SK-N-SH treated with all-trans-retinoic acid at 6 μM for 48 hours (cell line): ENCODE measurements at regions not wholly inside any gene's neighbourhood (a gene's known extent, or its start where the extent isn't known, plus 50 kb on each side); places are given as distances from the start of the nearest gene placed in this dataset.

ENCODE experiments used
- ARNTL ChIP-seq: fragments of 450-650 bp; formaldehyde crosslinking; IDR thresholded peaks from 2 replicates; pipeline ENCODE4 v1.5.0; 2020; ENCODE audit warnings: low read depth, mild to moderate bottlenecking, moderate library complexity, borderline replicate concordance
- CREB5 ChIP-seq: fragments of 250-450 bp; sonication (Bioruptor Pico); IDR thresholded peaks from 2 replicates; pipeline ENCODE4 v1.5.1; 2020; ENCODE audit warnings: low read depth, mild to moderate bottlenecking, moderate library complexity
- CSDC2 ChIP-seq: fragments of 250-450 bp; sonication (Bioruptor Pico); IDR thresholded peaks from 2 replicates; pipeline ENCODE4 v1.5.0; 2020; ENCODE audit warnings: mild to moderate bottlenecking, moderate library complexity
- PPARA ChIP-seq: fragments of 250-450 bp; sonication (Bioruptor Pico); IDR thresholded peaks from 2 replicates; pipeline ENCODE4 v1.5.0; 2020; ENCODE audit warnings: mild to moderate bottlenecking, borderline replicate concordance
- SNAI2 ChIP-seq: fragments of 250-450 bp; sonication (Bioruptor Pico); IDR thresholded peaks from 2 replicates; pipeline ENCODE4 v1.5.0; 2020; ENCODE audit warnings: mild to moderate bottlenecking, moderate library complexity
- TSHZ2 ChIP-seq: fragments of 250-450 bp; sonication (Bioruptor Pico); IDR thresholded peaks from 2 replicates; pipeline ENCODE4 v1.5.0; 2020; ENCODE audit warnings: mild to moderate bottlenecking, moderate library complexity
- ZFP3 ChIP-seq: fragments of 250-450 bp; sonication (Bioruptor Pico); IDR thresholded peaks from 2 replicates; pipeline ENCODE4 v1.5.0; 2020; ENCODE audit warnings: mild to moderate bottlenecking, moderate library complexity
- ZFP30 ChIP-seq: fragments of 450-650 bp; formaldehyde crosslinking; IDR thresholded peaks from 2 replicates; pipeline ENCODE4 v1.5.0; 2022; ENCODE audit warnings: mild to moderate bottlenecking, moderate library complexity
- ZNF70 ChIP-seq: fragments of 450-650 bp; formaldehyde crosslinking; IDR thresholded peaks from 2 replicates; pipeline ENCODE4 v1.5.0; 2020; ENCODE audit warnings: mild to moderate bottlenecking, moderate library complexity
- TF ChIP-seq, protein P1 (sequence below): fragments of 250-450 bp; sonication (Bioruptor Pico); IDR thresholded peaks from 2 replicates; pipeline ENCODE4 v1.5.1; 2021; ENCODE audit warnings: mild to moderate bottlenecking, moderate library complexity
- TF ChIP-seq, protein P2 (sequence below): fragments of 250-450 bp; sonication (Bioruptor Pico); IDR thresholded peaks from 2 replicates; pipeline ENCODE4 v1.8.0; 2020; ENCODE audit warnings: mild to moderate bottlenecking, moderate library complexity, borderline replicate concordance

- TF ChIP-seq SNAI2: no peak
- TF ChIP-seq, protein P1, sequence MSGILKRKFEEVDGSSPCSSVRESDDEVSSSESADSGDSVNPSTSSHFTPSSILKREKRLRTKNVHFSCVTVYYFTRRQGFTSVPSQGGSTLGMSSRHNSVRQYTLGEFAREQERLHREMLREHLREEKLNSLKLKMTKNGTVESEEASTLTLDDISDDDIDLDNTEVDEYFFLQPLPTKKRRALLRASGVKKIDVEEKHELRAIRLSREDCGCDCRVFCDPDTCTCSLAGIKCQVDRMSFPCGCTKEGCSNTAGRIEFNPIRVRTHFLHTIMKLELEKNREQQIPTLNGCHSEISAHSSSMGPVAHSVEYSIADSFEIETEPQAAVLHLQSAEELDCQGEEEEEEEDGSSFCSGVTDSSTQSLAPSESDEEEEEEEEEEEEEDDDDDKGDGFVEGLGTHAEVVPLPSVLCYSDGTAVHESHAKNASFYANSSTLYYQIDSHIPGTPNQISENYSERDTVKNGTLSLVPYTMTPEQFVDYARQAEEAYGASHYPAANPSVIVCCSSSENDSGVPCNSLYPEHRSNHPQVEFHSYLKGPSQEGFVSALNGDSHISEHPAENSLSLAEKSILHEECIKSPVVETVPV: no peak
- TF ChIP-seq TSHZ2 (CRISPR knock-in tag): no peak
- no peak for TF ChIP-seq ZFP3 (CRISPR knock-in tag)
- TF ChIP-seq ZFP30 (CRISPR knock-in tag): no peak
- TF ChIP-seq CSDC2 (CRISPR knock-in tag): no peak
- TF ChIP-seq, protein P2, sequence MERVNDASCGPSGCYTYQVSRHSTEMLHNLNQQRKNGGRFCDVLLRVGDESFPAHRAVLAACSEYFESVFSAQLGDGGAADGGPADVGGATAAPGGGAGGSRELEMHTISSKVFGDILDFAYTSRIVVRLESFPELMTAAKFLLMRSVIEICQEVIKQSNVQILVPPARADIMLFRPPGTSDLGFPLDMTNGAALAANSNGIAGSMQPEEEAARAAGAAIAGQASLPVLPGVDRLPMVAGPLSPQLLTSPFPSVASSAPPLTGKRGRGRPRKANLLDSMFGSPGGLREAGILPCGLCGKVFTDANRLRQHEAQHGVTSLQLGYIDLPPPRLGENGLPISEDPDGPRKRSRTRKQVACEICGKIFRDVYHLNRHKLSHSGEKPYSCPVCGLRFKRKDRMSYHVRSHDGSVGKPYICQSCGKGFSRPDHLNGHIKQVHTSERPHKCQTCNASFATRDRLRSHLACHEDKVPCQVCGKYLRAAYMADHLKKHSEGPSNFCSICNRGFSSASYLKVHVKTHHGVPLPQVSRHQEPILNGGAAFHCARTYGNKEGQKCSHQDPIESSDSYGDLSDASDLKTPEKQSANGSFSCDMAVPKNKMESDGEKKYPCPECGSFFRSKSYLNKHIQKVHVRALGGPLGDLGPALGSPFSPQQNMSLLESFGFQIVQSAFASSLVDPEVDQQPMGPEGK (CRISPR knock-in tag): no peak
- no peak for TF ChIP-seq ARNTL (CRISPR knock-in tag)
- TF ChIP-seq CREB5: no peak
- no peak for TF ChIP-seq PPARA (CRISPR knock-in tag)
- no peak for TF ChIP-seq ZNF70
These were observed 134.8 kb upstream of the ZMIZ1 start for GRCh38 chr10:78933828-78934531.
